Upper lobe of left lung (tissue), 6 donors: ENCODE measurements at regions not wholly inside any gene's neighbourhood (a gene's known extent, or its start where the extent isn't known, plus 50 kb on each side); places are given as distances from the start of the nearest gene placed in this dataset.

Experiments
- ATAC-seq, 2 donors: fragments of 200-7000 bp; cut with Tn5 transposase; one replicate each; pipeline ENCODE4 v1.9.1; 2022; ENCODE audit warnings: mild to moderate bottlenecking in 2 of 2, moderate library complexity in 2 of 2; ENCODE audit not compliant: low FRiP score in 2 of 2
- DNase-seq, 2 donors: peaks; one replicate each; pipeline ENCODE4 v3.0.0-alpha.2; 2019 to 2020
- H3K27ac ChIP-seq, 4 donors: fragments of 200-600 bp; sonication (generic); one replicate each; pipeline ENCODE4 v1.5.1; 2016 to 2019
- H3K27me3 ChIP-seq, 4 donors: fragments of 200-600 bp; sonication (generic); one replicate each; pipeline ENCODE4 v1.5.1; 2017 to 2019
- H3K36me3 ChIP-seq, 4 donors: fragments of 200-600 bp; sonication (generic); one replicate each; pipeline ENCODE4 v1.5.1; 2016 to 2019
- H3K4me1 ChIP-seq, 4 donors: fragments of 200-600 bp; sonication (generic); one replicate each; pipeline ENCODE4 v1.5.1; 2018 to 2019
- H3K4me3 ChIP-seq, 4 donors: fragments of 200-600 bp; sonication (generic); one replicate each; pipeline ENCODE4 v1.5.1; 2017 to 2019; ENCODE audit warnings: mild to moderate bottlenecking in 2 of 4, moderate library complexity in 1 of 4
- H3K9me3 ChIP-seq, 4 donors: fragments of 200-600 bp; sonication (generic); one replicate each; pipeline ENCODE4 v1.5.1; 2018 to 2019
- CTCF ChIP-seq, 6 experiments: fragments of 450-650 bp in 4 of 6; fragments of 200-600 bp in 2 of 6; sonication (generic) in 2 of 6; IDR thresholded peaks; one replicate each; pipeline ENCODE4 v1.5.1; 2016 to 2019; ENCODE audit warnings: antibody characterized with exemption in 6 of 6
- EP300 ChIP-seq, 4 donors: sonication (generic); formaldehyde crosslinking; IDR thresholded peaks; one replicate each; pipeline ENCODE4 v1.5.1; 2017; ENCODE audit warnings: antibody characterized with exemption in 4 of 4, control low read depth in 2 of 4
- POLR2A ChIP-seq, 4 donors: fragments of 450-650 bp; IDR thresholded peaks; one replicate each; pipeline ENCODE4 v1.5.1; 2016 to 2017; ENCODE audit warnings: antibody characterized with exemption in 4 of 4, mild to moderate bottlenecking in 2 of 4
- POLR2AphosphoS5 ChIP-seq, 2 donors: sonication (generic); formaldehyde crosslinking; IDR thresholded peaks; one replicate each; pipeline ENCODE4 v1.5.1; 2017; ENCODE audit warnings: antibody characterized with exemption in 2 of 2
- WGBS, 2 donors: methylation state at CpG; one replicate each; pipeline ENCODE4 v1.1.5; 2017 to 2018; 5-methylcytosine and 5-hydroxymethylcytosine counted together
- donor health status: DM: no; HTN: no; CAD: no; lungs with moderate emphysema.
- donor health status: DM: no; HTN: yes; CAD: no; lungs with severe emphysema.

- Histone ChIP-seq H3K27ac (no peak overlapping the region), H3K27me3 (no peaks in the 10 kb centered on the region), H3K9me3 (no peaks in the 10 kb centered on the region), H3K36me3 (no peaks in the 10 kb centered on the region), H3K4me1 (peaks cover 7 to 15% (median 13%) of the 10 kb centered on the region in 4 donors), H3K4me3 (no peak overlapping the region)
- ATAC-seq: no peak
- 87 to 90% methylated on average over 3 of the region's 3 CpGs for WGBS, 2 donors
- DNase-seq: no peak
- TF ChIP-seq CTCF (IDR thresholded peaks at IDR 0.05): no peak
- TF ChIP-seq EP300 (IDR thresholded peaks at IDR 0.05): no peak
- no peak for TF ChIP-seq POLR2AphosphoS5 (IDR thresholded peaks at IDR 0.05)
- no peak for TF ChIP-seq POLR2A (IDR thresholded peaks at IDR 0.05)
Measured at GRCh38 chr6:44653091-44653490, 265.6 kb downstream of the CDC5L start.

DNA sequence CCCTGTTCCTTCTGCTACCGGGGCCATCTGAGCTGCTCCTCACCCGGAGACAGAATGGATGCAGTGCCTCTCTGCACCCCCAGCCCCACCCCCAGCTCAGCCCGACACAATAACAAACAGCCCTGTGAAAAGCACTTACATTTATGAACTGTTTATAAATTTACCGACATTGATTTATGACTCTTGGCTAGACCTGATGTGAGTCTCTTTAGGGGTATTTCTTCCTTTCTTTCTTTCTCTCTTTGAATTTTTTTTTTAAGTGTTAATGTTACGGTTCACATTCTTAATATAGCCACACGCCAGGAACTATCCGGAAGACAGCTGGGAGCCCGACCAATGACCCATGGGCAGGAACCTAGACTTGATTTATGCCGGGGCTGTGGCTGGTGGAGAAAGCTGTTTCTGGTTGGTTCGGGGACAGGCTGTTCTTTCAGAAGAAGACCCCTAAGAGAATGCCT, 266.3 kb downstream of the CDC5L start:
- Histone ChIP-seq H3K4me3 (no peak overlapping the region), H3K9me3 (no peaks in the 10 kb centered on the region), H3K36me3 (no peaks in the 10 kb centered on the region), H3K27me3 (no peaks in the 10 kb centered on the region), H3K4me1 (peaks cover 7 to 15% (median 13%) of the 10 kb centered on the region in 4 donors), H3K27ac (no peak overlapping the region)
- no peak for DNase-seq
- TF ChIP-seq POLR2A (IDR thresholded peaks at IDR 0.05): no peak
- no peak for TF ChIP-seq CTCF (IDR thresholded peaks at IDR 0.05)
- TF ChIP-seq POLR2AphosphoS5 (IDR thresholded peaks at IDR 0.05): no peak
- no peak for TF ChIP-seq EP300 (IDR thresholded peaks at IDR 0.05)
- no peak for ATAC-seq
- WGBS, 2 donors: 19 to 27% methylated on average over 10 of the region's 10 CpGs

- peak; percentile 76 to 87 for ATAC-seq
Measured at GRCh38 chr6:44655412-44656342, 268.2 kb downstream of the CDC5L start.

GRCh38 chr6:44656691-44657090, 269.2 kb downstream of the CDC5L start:
- DNase-seq (no peak), ATAC-seq (no peak)
- no peaks in the 10 kb centered on the region for H3K36me3 ChIP-seq
- no peak overlapping the region for H3K27ac ChIP-seq
- H3K4me3 ChIP-seq: no peak overlapping the region
- WGBS, 2 donors: 81 to 84% methylated on average over 6 of the region's 6 CpGs
- no peaks in the 10 kb centered on the region for H3K9me3 ChIP-seq
- TF ChIP-seq POLR2AphosphoS5 (IDR thresholded peaks at IDR 0.05) (no peak), POLR2A (IDR thresholded peaks at IDR 0.05) (no peak), EP300 (IDR thresholded peaks at IDR 0.05) (no peak), CTCF (IDR thresholded peaks at IDR 0.05) (no peak)
- no peaks in the 10 kb centered on the region for H3K27me3 ChIP-seq
- peaks cover 7 to 15% (median 13%) of the 10 kb centered on the region in 4 donors for H3K4me1 ChIP-seq

More at GRCh38 chr6:44655412-44656342, 268.2 kb downstream of the CDC5L start:
- peak; percentile 85 to 94 (median 92) for TF ChIP-seq CTCF (IDR thresholded peaks at IDR 0.05)
- TF ChIP-seq EP300 (IDR thresholded peaks at IDR 0.05): peak in 2 of 4 donors; percentile 97
- TF ChIP-seq POLR2AphosphoS5 (IDR thresholded peaks at IDR 0.05): peak; percentile 64 to 83
- no peak for TF ChIP-seq POLR2A (IDR thresholded peaks at IDR 0.05)
- H3K36me3 ChIP-seq: no peaks in the 10 kb centered on the region
- no peaks in the 10 kb centered on the region for H3K27me3 ChIP-seq
- H3K27ac ChIP-seq: peak overlapping the region in 1 of 4 donors; percentile 7
- WGBS, 2 donors: 30 to 44% methylated on average over 11 to 26 of the region's 26 CpGs
- no peak overlapping the region for H3K4me3 ChIP-seq
- H3K9me3 ChIP-seq: no peaks in the 10 kb centered on the region
- peaks cover 7 to 15% (median 13%) of the 10 kb centered on the region in 4 donors for H3K4me1 ChIP-seq
- peak; percentile 84 to 95 for DNase-seq
